Right renal cortex interstitium (tissue), 3 donors: ENCODE measurements at regions not wholly inside any gene's neighbourhood (a gene's known extent, or its start where the extent isn't known, plus 50 kb on each side); places are given as distances from the start of the nearest gene placed in this dataset.

ENCODE experiments used
- DNase-seq, 3 donors: peaks; one replicate each; pipeline ENCODE4 v3.0.0-alpha.2; 2013; ENCODE audit warnings: low read depth in 3 of 3, low spot score in 2 of 3

DNA sequence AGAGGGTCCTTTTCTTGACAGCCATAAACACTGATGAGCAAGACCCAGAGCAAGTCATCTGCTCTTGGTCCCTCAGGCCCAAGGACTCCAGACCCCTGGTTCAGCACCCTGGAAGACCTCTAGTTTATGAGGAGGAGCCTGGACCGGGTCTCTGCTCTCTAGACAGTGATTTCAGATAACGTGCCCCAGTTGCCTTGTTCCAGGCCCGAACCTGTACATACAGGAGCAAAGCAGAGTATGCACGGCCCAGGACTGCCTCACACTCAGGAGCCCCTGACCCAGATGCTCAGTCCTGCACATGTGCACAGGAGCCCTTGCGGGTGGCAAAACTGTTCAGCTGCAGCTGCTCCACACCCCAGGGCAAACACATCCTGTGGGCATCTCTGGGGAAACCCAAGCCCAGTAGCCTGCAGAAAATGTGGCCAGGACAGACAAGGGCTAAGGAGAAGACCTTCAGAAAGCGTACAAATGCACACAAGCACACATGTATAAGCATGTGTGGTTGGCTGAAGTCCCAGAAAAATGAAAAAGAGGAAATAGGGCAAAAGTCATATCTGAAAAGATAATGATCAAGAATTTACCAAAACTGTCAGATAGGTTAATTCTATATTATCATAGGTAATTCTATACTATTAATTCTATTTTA, 59.9 kb upstream of the CORO2B start:
- no peak for DNase-seq

DNA sequence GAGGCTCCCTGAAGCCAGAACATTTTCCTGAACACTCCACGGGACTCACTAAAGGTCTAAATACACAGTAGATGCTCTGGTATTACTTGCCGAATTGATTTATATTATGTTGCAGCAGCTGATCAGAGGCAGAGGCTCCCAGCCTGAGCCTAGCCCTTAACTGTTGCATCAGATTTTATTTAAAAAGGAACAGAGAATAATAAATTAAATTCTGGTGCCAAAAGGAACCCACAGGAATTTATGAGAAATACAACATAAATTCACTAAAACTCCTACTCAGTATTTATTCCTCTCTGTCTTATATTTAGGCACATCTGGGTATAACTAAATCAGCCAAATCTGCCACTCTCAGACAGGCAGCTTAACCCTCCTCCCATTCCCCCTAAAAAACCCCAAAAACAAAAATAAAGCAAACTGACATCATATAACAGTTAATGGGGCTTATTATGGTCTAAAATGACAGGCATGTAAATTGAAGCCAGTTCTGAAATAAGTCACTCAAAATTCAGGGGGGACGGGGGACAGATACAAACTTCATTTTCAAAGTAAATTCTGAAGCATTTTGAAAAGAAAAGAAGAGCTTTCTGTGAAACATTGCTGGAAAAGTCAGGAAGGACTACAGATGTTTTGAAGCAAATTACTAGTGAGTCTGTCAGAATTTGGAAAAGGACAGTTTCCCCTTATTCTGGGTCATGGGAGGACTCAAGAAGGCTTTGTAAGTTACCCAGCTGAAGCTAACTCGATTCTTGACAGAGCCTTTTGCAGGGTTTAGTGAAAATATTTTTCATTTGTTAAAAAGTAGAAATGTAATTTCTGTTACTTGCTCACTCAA, 53.8 kb upstream of the CORO2B start:
- no peak for DNase-seq

DNA sequence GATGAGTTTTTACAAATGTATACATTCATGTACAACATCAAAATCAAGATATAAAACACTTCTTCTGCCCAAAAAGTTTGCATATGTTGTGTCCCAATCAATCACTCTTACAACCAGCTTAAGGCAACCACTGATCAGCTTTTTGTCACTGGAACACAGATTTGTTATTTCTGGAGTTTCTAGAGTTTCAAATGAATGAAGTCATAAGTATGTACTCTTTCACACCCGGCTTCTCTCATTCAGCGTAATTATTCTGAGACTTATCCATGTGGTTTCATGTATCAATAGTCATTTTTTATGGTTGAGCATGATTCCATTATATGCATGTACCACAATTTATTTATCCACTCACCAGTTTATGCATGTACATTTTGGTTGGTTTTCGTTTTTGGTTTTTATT, 53.0 kb upstream of the CORO2B start:
- DNase-seq = no peak

DNA sequence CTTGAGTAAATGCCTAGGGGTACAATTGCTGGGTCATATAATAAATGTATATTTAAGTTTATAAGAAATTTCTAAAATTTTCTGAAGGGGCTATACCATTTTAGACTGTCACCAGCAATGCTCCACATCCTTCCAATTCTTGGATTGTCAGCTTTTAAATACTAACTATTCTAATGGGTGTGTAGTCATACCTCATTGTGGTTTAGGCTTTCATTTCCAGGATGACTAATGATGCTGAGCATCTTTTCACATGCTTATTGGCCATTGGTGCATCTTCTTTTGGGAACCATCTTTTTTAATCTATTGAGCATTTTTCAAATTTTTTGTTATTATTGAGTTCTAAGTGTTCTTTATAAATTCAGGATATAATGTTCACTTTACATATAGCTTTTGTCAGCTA, 52.5 kb upstream of the CORO2B start:
- no peak for DNase-seq

DNA sequence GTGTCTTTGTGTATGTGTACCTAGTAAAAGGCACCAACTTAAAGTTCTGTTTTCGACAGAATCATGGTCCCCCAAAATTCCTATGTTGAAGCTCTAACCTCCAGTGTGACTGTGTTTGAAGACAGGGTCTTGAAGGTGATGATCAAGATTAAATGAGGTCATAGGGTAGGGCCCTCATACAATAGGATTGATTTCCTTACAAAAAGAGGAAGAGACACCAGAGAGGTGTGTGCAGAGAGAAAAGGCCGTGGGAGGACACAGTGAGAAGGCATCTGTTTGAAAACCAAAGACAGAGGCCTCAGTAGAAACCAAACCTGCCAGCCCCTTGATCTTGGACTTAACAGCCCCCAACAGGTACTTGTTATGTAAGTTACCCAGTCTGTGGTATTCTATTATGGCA, 52.0 kb upstream of the CORO2B start:
- DNase-seq = no peak

DNA sequence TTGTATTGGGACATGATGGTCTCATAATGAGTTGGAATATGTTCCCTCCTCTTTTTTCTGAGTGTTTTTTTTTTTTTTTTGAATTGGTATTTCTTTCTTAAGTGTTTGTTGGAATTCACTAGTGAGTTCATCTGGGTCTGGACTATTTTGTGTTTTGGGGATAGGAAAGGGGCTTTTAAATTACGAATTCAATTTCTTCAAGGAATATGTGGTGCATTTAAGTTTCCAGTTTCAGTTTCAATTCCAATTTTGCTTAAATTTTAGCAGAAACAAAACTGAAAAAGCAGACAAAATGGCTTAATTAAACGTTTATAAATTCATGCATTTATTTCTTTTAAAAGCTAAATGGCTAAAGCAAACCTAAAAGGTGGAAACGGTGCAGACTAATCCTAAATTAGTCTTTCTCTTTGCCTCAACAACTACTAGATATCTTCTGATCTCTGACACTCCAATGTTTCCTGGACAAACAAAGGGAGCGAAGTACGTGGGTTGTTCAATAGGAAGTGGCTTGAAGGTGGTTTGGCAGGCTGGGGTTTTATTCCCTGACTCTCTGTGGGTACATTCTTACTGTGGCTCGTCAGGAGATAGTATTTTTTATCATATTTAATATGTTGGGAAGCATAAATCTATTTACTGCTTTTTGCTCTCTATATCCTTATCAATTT, 50.0 kb upstream of the CORO2B start:
- DNase-seq = no peak
